ENCODE measurements at regions not wholly inside any gene's neighbourhood (a gene's known extent, or its start where the extent isn't known, plus 50 kb on each side); places are given as distances from the start of the nearest gene placed in this dataset.

GRCh38 chr15:60086681-60087429 is 82.7 kb downstream of the FOXB1 start:
- no peak for DNase-seq (ENCODE audit: low read depth, low spot score)
- no peak for FAIRE-seq

More at GRCh38 chr15:60086681-60087429, 82.7 kb downstream of the FOXB1 start:
- ChIA-PET CTCF (no interaction called here), POLR2A (no interaction called here)
- no peak overlapping the region for H2AFZ ChIP-seq (ENCODE audit: low read depth, low read length)
- TF ChIP-seq POLR2A (IDR thresholded peaks at IDR 0.05; ENCODE audit: low read depth, low read length) (no peak), FOS (IDR thresholded peaks at IDR 0.05; ENCODE audit: borderline replicate concordance, insufficient read depth, low read length) (no peak), GATA2 (IDR thresholded peaks at IDR 0.05; ENCODE audit: insufficient read depth, insufficient read length, low read depth, low read length) (no peak), MAX (IDR thresholded peaks at IDR 0.05; ENCODE audit: insufficient read depth, insufficient read length) (no peak), CTCF (IDR thresholded peaks at IDR 0.05; ENCODE audit: extremely low read depth in 1 of 2, insufficient read depth in 1 of 2, low read depth in 1 of 2, low read length in 2 of 2) (no peak), JUN (IDR thresholded peaks at IDR 0.05; ENCODE audit: borderline replicate concordance, insufficient read depth, insufficient read length, low read depth) (no peak), MYC (IDR thresholded peaks at IDR 0.05; ENCODE audit: low read depth, low read length) (no peak), EZH2 (IDR thresholded peaks at IDR 0.05; ENCODE audit: borderline replicate concordance, low read depth, low read length, severe bottlenecking) (no peak), POLR2AphosphoS5 (IDR thresholded peaks at IDR 0.05; ENCODE audit: insufficient read depth, low read depth, low read length) (no peak)
- BruUV-seq (replicated peaks): no TSS peak
- H3K27me3 ChIP-seq (ENCODE audit: control insufficient read depth in 2 of 2, insufficient read depth in 2 of 2, low read length in 2 of 2): peaks cover 2 to 5% of the 10 kb centered on the region in 2 experiments
- no peak overlapping the region for H3K9ac ChIP-seq (replicated peaks; ENCODE audit: extremely low read depth, insufficient read depth, low read length)
- H3K4me3 ChIP-seq (replicated peaks in 1 of 3; ENCODE audit: insufficient read depth in 1 of 3, low read depth in 1 of 3, low read length in 3 of 3): no peak overlapping the region
- no peaks in the 10 kb centered on the region for H3K9me1 ChIP-seq (replicated peaks; ENCODE audit: control insufficient read depth, extremely low read depth, insufficient read depth, low read length)
- H3K27ac ChIP-seq (ENCODE audit: insufficient read depth, low read depth, low read length): no peak overlapping the region
- H3K79me2 ChIP-seq (ENCODE audit: control insufficient read depth, insufficient read depth, low read length): no peaks in the 10 kb centered on the region
- no peaks in the 10 kb centered on the region for H3K4me1 ChIP-seq (ENCODE audit: control insufficient read depth, extremely low read depth, insufficient read depth, low read length)
- dilution Hi-C loops (cut with MboI; ENCODE audit: extremely low pct_ligation_motif_present, low sequenced_read_pairs) (no loop called here), intact Hi-C loops (cut with micrococcal nuclease) (no loop called here)
- H4K20me1 ChIP-seq (replicated peaks; ENCODE audit: control insufficient read depth, extremely low read depth, insufficient read depth, low read length): no peaks in the 10 kb centered on the region
- no peaks in the 10 kb centered on the region for H3K9me3 ChIP-seq (replicated peaks; ENCODE audit: control insufficient read depth, insufficient read depth, low read length)
- H3K4me2 ChIP-seq (ENCODE audit: insufficient read depth, low read length): no peak overlapping the region
- H3K36me3 ChIP-seq (ENCODE audit: control insufficient read depth in 2 of 2, extremely low read depth in 1 of 2, insufficient read depth in 2 of 2, low read length in 2 of 2): no peaks in the 10 kb centered on the region
